GM12878 (cell line): ENCODE measurements at regions not wholly inside any gene's neighbourhood (a gene's known extent, or its start where the extent isn't known, plus 50 kb on each side); places are given as distances from the start of the nearest gene placed in this dataset.
A peak's percentile ranks its signal among the peaks of the same experiment; 100 is the strongest.

ENCODE experiments used
- CBX3 ChIP-seq: fragments of 200-600 bp; sonication (generic); IDR thresholded peaks from 2 replicates; pipeline ENCODE4 v1.6.1; 2016; ENCODE audit warnings: low read depth, borderline replicate concordance
- E2F4 ChIP-seq: IDR thresholded peaks from 2 replicates; pipeline ENCODE4 v1.6.1; 2012; ENCODE audit warnings: low read depth, low read length, improper control_type of control experiment
- E2F8 ChIP-seq: fragments of 450-650 bp; IDR thresholded peaks from 2 replicates; pipeline ENCODE4 v1.6.1; 2018; ENCODE audit warnings: mild to moderate bottlenecking, low read depth, moderate library complexity; ENCODE audit not compliant: partially characterized antibody
- EGR1 ChIP-seq, 2 experiments: IDR thresholded peaks; 1 replicate in 1 of 2; 2 replicates in 1 of 2; pipeline ENCODE4 v1.6.1; 2011 to 2012; ENCODE audit warnings: low read depth in 2 of 2, low read length in 2 of 2, borderline replicate concordance in 1 of 2, mild to moderate bottlenecking in 1 of 2, moderate library complexity in 1 of 2
- FOXK2 ChIP-seq: fragments of 450-650 bp; IDR thresholded peaks from 2 replicates; pipeline ENCODE4 v1.6.1; 2017; ENCODE audit warnings: mild to moderate bottlenecking, moderate library complexity
- HDAC2 ChIP-seq: fragments of 200-600 bp; sonication (generic); IDR thresholded peaks from 2 replicates; pipeline ENCODE4 v1.6.1; 2017
- HDGF ChIP-seq: fragments of 450-650 bp; IDR thresholded peaks from 2 replicates; pipeline ENCODE4 v1.6.1; 2016; ENCODE audit warnings: antibody characterized with exemption
- IRF5 ChIP-seq: fragments of 450-650 bp; IDR thresholded peaks from 2 replicates; pipeline ENCODE4 v1.6.1; 2017; ENCODE audit warnings: borderline replicate concordance
- KAT2A ChIP-seq: conservative IDR thresholded peaks from 2 replicates; pipeline ENCODE4 v1.6.1; 2011; ENCODE audit warnings: low read depth, low read length; ENCODE audit not compliant: control insufficient read depth
- LARP7 ChIP-seq: fragments of 450-650 bp; IDR thresholded peaks from 2 replicates; pipeline ENCODE4 v1.6.1; 2017; ENCODE audit warnings: mild to moderate bottlenecking
- MEF2A ChIP-seq: IDR thresholded peaks from 2 replicates; pipeline ENCODE4 v1.6.1; 2011; ENCODE audit warnings: low read depth, mild to moderate bottlenecking, low read length, moderate library complexity; ENCODE audit not compliant: insufficient read depth
- NFYA ChIP-seq: IDR thresholded peaks from 2 replicates; pipeline ENCODE4 v1.6.1; 2011; ENCODE audit warnings: low read depth, mild to moderate bottlenecking, low read length, improper control_type of control experiment, borderline replicate concordance
- NR2C1 ChIP-seq: fragments of 450-650 bp; IDR thresholded peaks from 2 replicates; pipeline ENCODE4 v1.6.1; 2017; ENCODE audit warnings: antibody characterized with exemption, mild to moderate bottlenecking, moderate library complexity
- RCOR1 ChIP-seq: conservative IDR thresholded peaks from 2 replicates; pipeline ENCODE4 v1.6.1; 2012; ENCODE audit warnings: low read depth, low read length, improper control_type of control experiment
- SIX5 ChIP-seq: IDR thresholded peaks from 2 replicates; pipeline ENCODE4 v1.6.1; 2011; ENCODE audit warnings: mild to moderate bottlenecking, low read depth, low read length, moderate library complexity; ENCODE audit not compliant: severe bottlenecking
- SKIL ChIP-seq: fragments of 450-650 bp; IDR thresholded peaks from 2 replicates; pipeline ENCODE4 v1.6.1; 2017; ENCODE audit warnings: mild to moderate bottlenecking, low read depth, inconsistent platforms; ENCODE audit not compliant: poor library complexity, severe bottlenecking
- SMAD1 ChIP-seq: fragments of 450-650 bp; IDR thresholded peaks from 2 replicates; pipeline ENCODE4 v1.6.1; 2018; ENCODE audit warnings: mild to moderate bottlenecking, low read depth; ENCODE audit not compliant: partially characterized antibody
- SREBF1 ChIP-seq: IDR thresholded peaks from 2 replicates; pipeline ENCODE4 v1.6.1; 2012; ENCODE audit warnings: mild to moderate bottlenecking, low read length
- TBL1XR1 ChIP-seq: IDR thresholded peaks from 2 replicates; pipeline ENCODE4 v1.6.1; 2012; ENCODE audit warnings: low read depth, low read length, improper control_type of control experiment
- ZNF687 ChIP-seq: fragments of 450-650 bp; IDR thresholded peaks from 2 replicates; pipeline ENCODE4 v1.6.1; 2017; ENCODE audit warnings: mild to moderate bottlenecking, moderate library complexity

GRCh38 chr10:63707254-63707910, 186.2 kb downstream of the REEP3 start (continued):
- TF ChIP-seq EGR1 (IDR thresholded peaks at IDR 0.05; ENCODE audit: borderline replicate concordance in 1 of 2, low read depth in 2 of 2, low read length in 2 of 2) (no peak), ZNF687 (no peak), RCOR1 (no peak), SREBF1 (no peak), SKIL (peak; percentile 55), FOXK2 (no peak), HDAC2 (no peak), KAT2A (no peak), CBX3 (no peak), HDGF (no peak), SMAD1 (no peak), E2F4 (no peak), SIX5 (no peak), LARP7 (no peak), TBL1XR1 (peak; percentile 41; the same call in 1 of the 2 replicates), E2F8 (no peak), IRF5 (no peak), NFYA (no peak), MEF2A (peak; percentile 89), NR2C1 (no peak)
